Pancreas (tissue), 10 donors: ENCODE measurements at regions not wholly inside any gene's neighbourhood (a gene's known extent, or its start where the extent isn't known, plus 50 kb on each side); places are given as distances from the start of the nearest gene placed in this dataset.

ENCODE experiments used
- ATAC-seq, 4 donors: fragments of 200-7000 bp; cut with Tn5 transposase; one replicate each; pipeline versions ENCODE4 v1.8.0 to v1.9.1; 2020; ENCODE audit warnings: mild to moderate bottlenecking in 4 of 4, moderate library complexity in 4 of 4
- DNase-seq, 6 donors: peaks; one replicate each; pipeline ENCODE4 v3.0.0-alpha.2; 2020
- FAIRE-seq: peaks from 2 replicates; lab custom pipeline; 2012; peaks lifted over from hg19 to GRCh38; lab: Jason Lieb, UNC
- H3K27ac ChIP-seq, 4 donors: fragments of 200-600 bp; sonication (generic); 1 replicate in 3 of 4; 2 replicates in 1 of 4; pipeline versions ENCODE4 v1.5.0 to v1.8.0; 2020
- H3K27me3 ChIP-seq, 4 donors: fragments of 200-600 bp; one replicate each; pipeline ENCODE4 v1.8.0; 2021
- H3K36me3 ChIP-seq, 3 donors: fragments of 200-600 bp; sonication (generic) in 1 of 3; one replicate each; pipeline versions ENCODE4 v1.5.0 to v1.8.0; 2020 to 2021
- H3K4me1 ChIP-seq, 3 donors: fragments of 200-600 bp; one replicate each; pipeline ENCODE4 v1.8.0; 2021
- H3K4me3 ChIP-seq, 4 donors: fragments of 200-600 bp; sonication (generic) in 2 of 4; one replicate each; pipeline versions ENCODE4 v1.5.0 to v1.8.0; 2020 to 2021
- H3K9me3 ChIP-seq, 4 donors: fragments of 200-600 bp; one replicate each; pipeline ENCODE4 v1.8.0; 2021
- CTCF ChIP-seq, 4 donors: fragments of 200-600 bp; sonication (generic) in 3 of 4; IDR thresholded peaks; one replicate each; pipeline versions ENCODE4 v1.5.0 to v1.8.0; 2021; ENCODE audit warnings: antibody characterized with exemption in 4 of 4
- WGBS, 2 donors: extraction: QIAGEN DNeasy Blood & Tissue Kit; methylation state at CpG; one replicate each; pipeline ENCODE4 v1.1.7; 2013; 5-methylcytosine and 5-hydroxymethylcytosine counted together
- intact Hi-C, 3 donors: fragments of 100-400 bp; cut with DNase I; formaldehyde crosslinking; loops; one replicate each; pipeline versions ENCODE4 v1.11.1 to v1.14.2; 2022
- donor health status: healthy with polysubstance abuse.
- donor health status: DM: no; HTN: no; CAD: no; lungs with moderate emphysema.
- donor health status: DM: no; HTN: no; CAD: no.
- donor health status: control.
- donor health status: control.
- donor health status: Bipolar disorder and iron deficiency.
- donor health status: DM: yes; HTN: yes; CAD: no.
- donor health status: DM: no; HTN: no; CAD: no.
- donor health status: DM: no; HTN: no; CAD: no.
- donor health status: DM: yes; HTN: yes; CAD: no.

- no peak for DNase-seq
- ATAC-seq, result no peak
- Histone ChIP-seq H3K27me3 (no peaks in the 10 kb centered on the region), H3K9me3 (no peaks in the 10 kb centered on the region), H3K4me1 (no peaks in the 10 kb centered on the region), H3K4me3 (no peak overlapping the region), H3K27ac (no peak overlapping the region), H3K36me3 (no peaks in the 10 kb centered on the region)
- intact Hi-C loops, result no loop called here
- TF ChIP-seq CTCF (IDR thresholded peaks at IDR 0.05), result no peak
- no peak for FAIRE-seq
- 63 to 74% methylated on average over 7 of the region's 7 CpGs for WGBS, 2 donors
These were observed 119.8 kb upstream of the SFSWAP start for GRCh38 chr12:131591136-131591535.

GRCh38 chr12:131591714-131592709 is 118.9 kb upstream of the SFSWAP start:
- Histone ChIP-seq H3K4me1 (no peaks in the 10 kb centered on the region), H3K27me3 (no peaks in the 10 kb centered on the region), H3K36me3 (no peaks in the 10 kb centered on the region), H3K9me3 (no peaks in the 10 kb centered on the region), H3K27ac (no peak overlapping the region), H3K4me3 (no peak overlapping the region)
- DNase-seq (peak in 1 of 6 donors; percentile 52), FAIRE-seq (no peak), ATAC-seq (no peak)
- no peak for TF ChIP-seq CTCF (IDR thresholded peaks at IDR 0.05)
- WGBS, 2 donors, result 82 to 90% methylated on average over 39 to 42 of the region's 42 CpGs
- intact Hi-C loops, result no loop called here

- intact Hi-C loops, result no loop called here
- no peak for FAIRE-seq
- DNase-seq, result no peak
- Histone ChIP-seq H3K9me3 (no peaks in the 10 kb centered on the region), H3K27ac (no peak overlapping the region), H3K36me3 (no peaks in the 10 kb centered on the region), H3K4me3 (no peak overlapping the region), H3K4me1 (no peaks in the 10 kb centered on the region), H3K27me3 (no peaks in the 10 kb centered on the region)
- TF ChIP-seq CTCF (IDR thresholded peaks at IDR 0.05), result no peak
- WGBS, 2 donors, result 69 to 83% methylated on average over 6 of the region's 6 CpGs
- no peak for ATAC-seq
These were observed 117.9 kb upstream of the SFSWAP start for GRCh38 chr12:131592972-131593371.

GRCh38 chr12:131593406-131593805 is 117.5 kb upstream of the SFSWAP start:
- FAIRE-seq, result no peak
- no peak for ATAC-seq
- intact Hi-C loops, result no loop called here
- no peaks in the 10 kb centered on the region for H3K9me3 ChIP-seq
- no peak for TF ChIP-seq CTCF (IDR thresholded peaks at IDR 0.05)
- H3K36me3 ChIP-seq, result no peaks in the 10 kb centered on the region
- H3K27ac ChIP-seq, result no peak overlapping the region
- no peaks in the 10 kb centered on the region for H3K27me3 ChIP-seq
- 57 to 69% methylated on average over 3 of the region's 3 CpGs for WGBS, 2 donors
- no peaks in the 10 kb centered on the region for H3K4me1 ChIP-seq
- H3K4me3 ChIP-seq, result no peak overlapping the region
- DNase-seq, result no peak

GRCh38 chr12:131596115-131596514 is 114.8 kb upstream of the SFSWAP start:
- H3K9me3 ChIP-seq, result no peaks in the 10 kb centered on the region
- WGBS, 2 donors, result 56 to 86% methylated on average over 5 of the region's 5 CpGs
- DNase-seq (no peak), ATAC-seq (no peak), FAIRE-seq (no peak)
- TF ChIP-seq CTCF (IDR thresholded peaks at IDR 0.05), result no peak
- no peaks in the 10 kb centered on the region for H3K36me3 ChIP-seq
- no peak overlapping the region for H3K4me3 ChIP-seq
- H3K27me3 ChIP-seq, result no peaks in the 10 kb centered on the region
- H3K27ac ChIP-seq, result no peak overlapping the region
- intact Hi-C loops, result no loop called here
- no peaks in the 10 kb centered on the region for H3K4me1 ChIP-seq
